Hematopoietic multipotent progenitor cell treated with erythropoietin and hydrocortisone succinate and interleukin-3 and kit ligand, for 17 days (in vitro differentiated cells): ENCODE measurements at regions not wholly inside any gene's neighbourhood (a gene's known extent, or its start where the extent isn't known, plus 50 kb on each side); places are given as distances from the start of the nearest gene placed in this dataset.
"Not testable (repeated sequence)": the region's sequence is repeated elsewhere in the genome, so short reads cannot be mapped to it uniquely, and the experiment has no call there.

Experiments
- DNase-seq: peaks from one replicate; pipeline ENCODE4 v3.0.0-alpha.2; 2015; ENCODE audit warnings: low spot score

- DNase-seq: no peak
Measured at GRCh38 chr7:145462463-145462862, 626.6 kb upstream of the TPK1 start.

DNA sequence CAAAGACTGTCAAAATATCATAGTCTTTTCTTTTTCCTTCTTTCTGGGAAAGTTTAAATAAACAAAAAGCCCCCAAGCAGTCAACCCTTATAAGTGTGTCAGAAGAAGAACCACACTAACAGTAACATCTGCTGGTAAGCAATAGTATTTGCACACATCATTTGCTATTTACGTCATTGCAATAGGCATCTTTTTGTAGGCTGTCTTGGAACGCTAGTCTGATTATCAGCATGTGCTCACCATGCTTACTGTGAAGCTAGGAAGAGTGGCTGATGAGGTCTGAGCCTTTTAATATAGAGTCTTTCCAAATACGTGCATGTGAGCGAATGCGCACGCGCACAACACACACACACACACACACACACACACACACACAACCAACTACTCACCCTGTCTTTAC lies 599.0 kb upstream of the TPK1 start:
- DNase-seq: no peak

- no peak for DNase-seq
Measured at GRCh38 chr7:145431834-145432233, 596.0 kb upstream of the TPK1 start.

DNA sequence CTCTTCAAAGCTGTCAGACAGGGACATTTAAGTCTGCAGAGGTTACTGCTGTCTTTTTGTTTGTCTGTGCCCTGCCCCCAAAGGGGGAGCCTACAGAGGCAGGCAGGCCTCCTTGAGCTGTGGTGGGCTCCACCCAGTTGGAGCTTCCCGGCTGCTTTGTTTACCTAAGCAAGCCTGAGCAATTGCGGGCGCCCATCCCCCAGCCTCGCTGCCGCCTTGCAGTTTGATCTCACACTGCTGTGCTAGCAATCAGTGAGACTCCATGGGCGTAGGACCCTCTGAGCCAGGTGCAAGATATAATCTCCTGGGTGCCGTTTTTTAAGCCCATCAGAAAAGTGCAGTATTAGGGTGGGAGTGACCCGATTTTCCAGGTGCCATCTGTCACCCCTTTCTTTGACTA lies 582.6 kb upstream of the TPK1 start:
- not testable (repeated sequence) for DNase-seq

GRCh38 chr7:145411066-145411465 lies 575.2 kb upstream of the TPK1 start:
- no peak for DNase-seq

DNA sequence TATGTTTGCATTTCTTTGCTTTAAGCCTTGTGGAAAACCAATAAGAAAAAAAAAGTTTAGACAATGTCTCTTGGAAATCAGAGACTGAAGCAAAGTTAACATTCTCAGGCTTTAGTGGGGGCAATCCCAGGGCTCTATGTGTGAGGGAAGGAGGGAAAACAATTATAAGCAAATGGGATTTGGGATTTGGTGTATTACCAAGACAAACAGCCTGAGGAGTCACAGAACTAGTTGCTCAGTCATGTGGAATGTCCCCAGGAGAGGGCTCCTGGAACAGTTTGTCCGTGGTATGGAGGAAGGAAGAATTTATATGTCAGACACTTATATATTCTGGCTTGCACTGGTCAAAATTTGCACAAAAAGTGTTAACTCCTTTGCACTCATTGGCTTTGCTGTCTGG lies 562.9 kb upstream of the TPK1 start:
- DNase-seq: no peak

- no peak for DNase-seq
Measured at GRCh38 chr7:145394126-145394525, 558.3 kb upstream of the TPK1 start.

DNA sequence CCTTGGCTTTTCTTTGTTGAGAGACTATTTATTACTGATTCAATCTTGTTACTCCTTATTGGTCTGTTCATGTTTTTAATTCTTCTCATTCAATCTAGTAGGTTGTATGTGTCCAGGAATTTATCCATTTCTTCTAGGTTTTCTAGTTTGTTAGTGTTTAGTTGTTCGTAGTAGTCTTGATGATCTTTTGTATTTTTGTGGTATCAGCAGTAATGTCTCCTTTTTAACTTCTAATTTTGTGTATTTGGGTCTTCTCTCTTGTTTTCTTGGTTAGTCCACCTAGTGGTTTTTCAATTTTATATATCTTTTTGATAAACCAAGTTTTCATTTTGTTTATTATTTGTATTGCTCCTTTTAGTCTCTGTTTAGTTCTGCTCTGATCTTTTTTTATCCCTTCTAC lies 546.9 kb upstream of the TPK1 start:
- no peak for DNase-seq

- no peak for DNase-seq
Measured at GRCh38 chr7:145378197-145378596, 542.3 kb upstream of the TPK1 start.

GRCh38 chr7:145360511-145361100 lies 524.8 kb upstream of the TPK1 start:
- DNase-seq: no peak

DNA sequence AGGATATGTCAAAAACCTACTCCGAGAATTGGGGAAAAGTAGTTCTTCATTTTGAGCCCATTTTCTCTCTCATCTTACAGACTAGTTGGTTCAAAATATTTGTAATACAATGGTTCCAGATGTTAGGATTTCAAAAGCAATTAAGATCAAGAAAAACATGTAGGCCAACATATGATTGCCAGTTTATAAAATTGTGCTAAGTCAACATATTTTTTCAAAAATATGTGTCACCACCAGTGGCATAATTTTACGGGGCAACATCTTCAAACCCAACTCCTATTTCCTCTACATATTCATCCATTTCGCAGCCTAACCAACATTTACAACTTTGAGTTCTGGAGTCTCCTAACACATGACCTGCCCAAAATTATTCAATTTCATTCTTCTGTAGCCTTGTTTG lies 514.5 kb upstream of the TPK1 start:
- no peak for DNase-seq

- DNase-seq: not testable (repeated sequence)
Measured at GRCh38 chr7:145349452-145349851, 513.6 kb upstream of the TPK1 start.

DNA sequence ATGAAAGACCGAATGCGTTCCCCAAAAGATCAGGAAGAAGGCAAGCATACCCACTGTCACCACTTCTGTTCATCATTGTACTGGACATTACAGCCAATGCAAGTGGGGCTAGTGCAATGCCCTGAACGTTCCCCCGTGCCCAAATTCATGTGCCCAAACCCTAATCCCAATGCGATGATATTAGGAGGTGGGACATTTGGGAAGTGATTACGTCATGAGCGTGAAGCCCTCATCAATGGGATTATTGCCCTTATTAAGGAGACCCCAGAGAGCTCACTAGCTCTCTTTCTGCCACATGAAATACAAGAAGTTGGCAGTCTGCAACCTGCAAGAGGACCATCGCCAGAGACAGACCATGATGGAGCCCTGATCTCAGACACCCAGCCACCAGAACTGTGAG lies 511.4 kb upstream of the TPK1 start:
- no peak for DNase-seq

DNA sequence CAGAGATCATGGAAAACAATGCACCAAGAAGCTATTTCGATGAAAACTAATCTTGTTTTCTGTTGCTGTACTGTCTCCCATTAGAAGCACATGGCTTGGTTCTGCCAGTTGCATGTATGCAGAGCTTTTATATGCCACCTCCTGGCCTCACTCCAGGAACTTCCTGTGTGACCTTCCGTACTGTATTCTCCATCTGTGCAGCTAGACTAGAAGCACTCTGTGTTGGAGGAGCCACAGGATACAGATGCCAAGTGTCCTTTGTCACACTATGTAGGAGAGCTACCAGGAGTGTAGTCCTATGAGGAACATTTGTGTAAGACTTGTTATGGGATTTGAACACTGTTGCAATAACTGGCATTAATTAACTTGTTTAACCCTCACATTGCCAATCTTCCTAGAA lies 503.5 kb upstream of the TPK1 start:
- DNase-seq: no peak

DNA sequence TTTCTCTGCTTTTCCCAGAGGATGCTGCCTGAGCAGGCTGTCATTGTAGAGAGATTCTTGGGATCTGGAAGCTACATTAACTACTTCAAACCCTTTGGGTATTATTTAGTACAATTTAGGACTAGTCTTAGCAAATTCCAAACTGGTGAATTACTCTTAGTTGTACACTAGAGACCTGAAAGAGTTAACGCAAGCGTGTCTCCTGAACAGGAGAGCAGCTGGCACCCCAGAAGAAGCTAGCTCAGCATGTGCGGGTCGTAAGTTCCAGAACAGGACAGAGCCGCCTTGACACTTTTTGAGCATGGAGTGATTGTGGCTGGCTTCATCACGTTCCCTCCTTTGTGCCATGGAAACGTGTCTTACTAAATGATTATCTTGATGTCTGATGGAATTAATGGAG lies 495.7 kb upstream of the TPK1 start:
- DNase-seq: no peak

GRCh38 chr7:145331076-145331475 lies 495.2 kb upstream of the TPK1 start:
- no peak for DNase-seq

DNA sequence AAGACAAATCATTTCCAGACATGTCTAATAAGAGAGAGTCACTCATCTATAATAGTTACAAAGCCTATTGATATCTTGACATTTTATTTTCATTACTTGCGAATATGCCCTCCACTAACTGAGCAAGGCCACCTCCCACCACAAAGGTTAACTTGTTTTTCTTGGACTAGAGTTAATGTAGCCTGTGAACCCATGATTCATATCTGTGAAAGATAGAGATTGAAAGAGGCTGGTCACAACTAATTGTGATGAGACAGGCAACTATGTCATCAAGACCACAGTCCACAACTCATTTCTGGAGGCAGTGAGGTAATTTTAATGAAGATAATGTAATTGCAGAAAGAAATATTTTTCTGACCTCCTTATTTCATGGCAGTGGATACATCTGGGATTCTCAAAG lies 491.8 kb upstream of the TPK1 start:
- DNase-seq: no peak

- DNase-seq: no peak
Measured at GRCh38 chr7:145324081-145324480, 488.2 kb upstream of the TPK1 start.

DNA sequence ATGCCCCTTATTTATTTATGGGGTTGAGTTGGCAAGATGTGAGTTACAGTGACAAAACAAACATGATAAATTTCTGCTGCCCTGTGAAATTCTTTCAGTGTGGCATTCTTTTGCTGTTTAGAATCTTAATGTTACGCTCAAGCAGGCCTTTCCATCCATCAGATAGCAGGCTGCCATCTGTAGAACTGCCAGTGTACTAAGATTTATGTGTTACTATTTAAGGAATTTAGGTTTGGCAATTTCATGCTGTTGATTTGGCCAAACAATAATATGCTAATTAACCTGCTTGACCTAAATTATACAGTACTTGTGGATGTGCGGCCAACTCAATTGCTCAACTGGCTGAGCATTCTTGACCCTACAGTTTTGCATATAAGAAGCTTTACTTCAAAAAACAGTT lies 477.7 kb upstream of the TPK1 start:
- no peak for DNase-seq

DNA sequence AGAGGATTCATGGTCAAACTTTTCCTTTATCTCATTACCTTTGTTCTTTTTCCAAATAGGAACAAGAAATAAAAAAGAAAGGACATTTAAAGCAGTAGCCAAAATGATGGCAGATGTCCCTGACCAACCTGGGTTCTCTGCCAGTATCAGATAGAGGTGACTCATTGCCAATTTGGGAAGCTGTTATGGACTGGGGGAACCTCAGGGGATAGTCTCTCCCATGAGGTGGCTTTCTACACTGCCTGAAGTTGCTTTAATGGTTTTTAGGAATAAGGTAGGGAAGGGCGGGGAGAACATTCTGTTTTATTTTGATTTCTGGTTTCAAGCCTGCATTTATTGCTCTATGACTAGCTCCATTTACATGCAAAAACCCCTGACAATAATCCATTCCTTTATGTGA lies 457.9 kb upstream of the TPK1 start:
- DNase-seq: no peak

DNA sequence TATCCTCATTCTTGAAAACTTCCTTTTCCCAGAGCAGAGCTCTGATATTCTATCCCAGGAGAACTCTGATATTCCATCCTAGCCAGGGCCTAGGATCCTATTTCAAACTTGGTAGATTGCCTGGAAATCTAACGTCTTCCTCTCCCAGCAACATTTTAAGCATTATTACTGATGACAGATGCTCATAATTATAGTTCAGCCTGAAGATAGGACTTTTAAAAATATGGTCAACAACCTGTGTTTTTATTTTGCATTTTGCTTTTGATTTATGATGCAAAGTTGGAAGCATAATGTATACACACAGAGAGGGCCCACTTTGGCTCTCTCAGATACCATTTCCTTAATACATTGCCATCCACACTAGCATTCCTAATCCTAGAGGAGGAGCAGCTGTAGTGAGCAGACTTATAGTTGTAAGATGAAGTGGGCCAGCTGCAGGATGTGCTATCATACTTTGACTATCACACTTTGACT lies 457.4 kb upstream of the TPK1 start:
- DNase-seq: no peak

DNA sequence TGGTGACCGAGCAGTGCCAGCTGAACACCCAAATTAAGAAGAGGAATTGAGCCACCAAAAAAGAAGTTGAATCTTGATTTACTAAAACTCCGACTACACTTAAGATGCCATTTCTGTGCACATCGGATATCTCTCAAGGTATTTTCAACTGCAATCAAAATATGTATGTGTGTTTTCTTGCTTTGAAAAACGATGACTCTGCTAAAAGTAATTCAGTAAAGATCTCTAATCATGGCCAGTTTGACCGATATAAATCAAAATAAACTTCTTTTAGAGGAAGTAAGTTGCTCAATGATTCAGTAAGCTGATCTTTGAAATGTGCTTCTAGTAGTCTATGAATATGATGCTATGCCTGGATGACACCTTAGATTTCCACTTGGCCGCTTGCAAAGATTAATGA lies 453.5 kb upstream of the TPK1 start:
- DNase-seq: no peak

DNA sequence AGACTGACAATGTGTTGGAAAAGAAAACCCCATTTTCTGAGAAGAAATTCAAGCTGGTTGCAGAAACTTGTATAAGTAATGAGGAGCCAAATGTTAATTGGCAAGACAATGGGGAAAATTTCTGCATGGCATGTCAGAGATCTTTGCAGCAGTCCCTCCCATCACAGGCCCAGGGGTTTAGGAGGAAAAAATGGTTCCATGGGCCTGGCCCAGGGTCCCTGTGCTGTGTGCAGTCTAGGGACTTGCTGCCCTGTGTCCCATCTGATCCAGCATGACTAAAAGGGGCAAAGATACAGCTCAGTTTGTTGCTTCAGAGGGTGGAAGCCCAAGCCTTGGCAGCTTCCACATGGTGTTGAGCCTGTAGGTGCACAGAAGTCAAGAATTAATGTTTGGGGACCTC lies 440.3 kb upstream of the TPK1 start:
- DNase-seq: no peak

DNA sequence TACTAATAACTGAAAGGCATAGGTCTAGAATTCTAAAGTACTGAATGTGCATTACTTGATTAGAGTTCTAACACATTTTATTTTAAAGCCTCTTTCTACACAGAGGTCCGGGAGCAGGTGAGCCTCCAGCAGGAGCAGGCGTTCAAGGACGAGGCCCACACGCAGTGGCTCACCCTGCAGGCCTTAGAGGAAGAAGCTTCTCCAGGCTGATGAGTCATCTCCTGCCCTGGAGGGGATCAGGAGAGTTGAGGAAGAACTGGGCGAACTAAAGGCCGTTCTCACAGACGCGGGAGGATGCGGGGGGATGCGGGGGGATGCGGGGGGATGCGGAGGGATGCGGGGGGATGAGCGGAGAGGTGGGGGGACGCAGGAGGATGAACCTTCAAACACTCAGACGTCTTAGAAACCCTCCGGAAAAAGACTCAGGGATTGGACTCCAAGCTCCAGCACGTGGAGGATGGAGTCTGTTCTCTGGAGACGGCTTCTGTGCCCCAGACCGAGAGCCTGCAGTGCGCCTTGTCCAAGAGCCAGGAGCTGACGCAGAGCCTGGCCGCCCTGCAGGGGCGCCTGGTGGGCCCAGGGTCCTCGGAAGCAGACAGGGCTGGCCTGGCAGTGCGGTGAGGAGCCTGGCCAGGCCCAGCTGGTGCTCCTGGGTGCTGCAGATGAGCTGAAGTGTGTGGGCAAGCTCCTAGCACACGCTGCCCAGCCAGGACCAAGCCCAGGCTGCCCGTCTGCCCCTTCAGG lies 433.7 kb upstream of the TPK1 start:
- DNase-seq: no peak
